ENCODE measurements at regions not wholly inside any gene's neighbourhood (a gene's known extent, or its start where the extent isn't known, plus 50 kb on each side); places are given as distances from the start of the nearest gene placed in this dataset.

- TF ChIP-seq EZH2 (IDR thresholded peaks at IDR 0.05; ENCODE audit: insufficient read depth, poor library complexity, severe bottlenecking) (no peak), EZH2phosphoT487 (IDR thresholded peaks at IDR 0.05; ENCODE audit: insufficient read depth, low read depth) (no peak)
Measured at GRCh38 chr1:10853701-10854100, 57.3 kb upstream of the CASZ1 start.
